OCI-LY1 (cell line): ENCODE measurements at regions not wholly inside any gene's neighbourhood (a gene's known extent, or its start where the extent isn't known, plus 50 kb on each side); places are given as distances from the start of the nearest gene placed in this dataset.

Experiments used
- EZH2 ChIP-seq: fragments of 200-600 bp; sonication (generic), shearing (Covaris generic); IDR thresholded peaks from 2 replicates; pipeline ENCODE4 v1.8.0; 2017; ENCODE audit warnings: borderline replicate concordance, mixed run types, mild to moderate bottlenecking, antibody characterized with exemption, low read length, moderate library complexity, mixed read lengths
- TF ChIP-seq, protein P1 (sequence below): fragments of 200-600 bp; sonication (generic), shearing (Covaris generic); IDR thresholded peaks from 2 replicates; pipeline ENCODE4 v1.5.1; 2017; ENCODE audit warnings: mild to moderate bottlenecking, antibody characterized with exemption, low read length, moderate library complexity, mixed read lengths

DNA sequence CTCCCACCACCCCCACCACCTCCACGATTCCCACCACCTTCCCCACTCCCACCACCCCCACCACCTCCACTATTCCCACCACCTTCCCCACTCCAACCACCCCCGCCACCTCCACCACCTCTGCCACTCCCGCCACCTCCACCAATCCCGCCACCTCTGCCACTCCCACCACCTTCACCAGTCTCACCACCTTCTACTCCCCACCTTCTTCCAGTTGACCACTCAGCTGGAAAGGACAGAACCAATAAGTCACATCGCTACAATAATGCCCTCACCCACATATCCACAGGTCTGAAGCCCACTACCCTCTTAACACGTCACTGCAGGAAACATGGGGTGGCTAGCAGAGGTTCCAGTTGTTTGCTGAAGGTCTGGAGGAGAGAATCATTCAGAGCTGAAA is 93.5 kb upstream of the PAX2 start:
- TF ChIP-seq, protein P1, sequence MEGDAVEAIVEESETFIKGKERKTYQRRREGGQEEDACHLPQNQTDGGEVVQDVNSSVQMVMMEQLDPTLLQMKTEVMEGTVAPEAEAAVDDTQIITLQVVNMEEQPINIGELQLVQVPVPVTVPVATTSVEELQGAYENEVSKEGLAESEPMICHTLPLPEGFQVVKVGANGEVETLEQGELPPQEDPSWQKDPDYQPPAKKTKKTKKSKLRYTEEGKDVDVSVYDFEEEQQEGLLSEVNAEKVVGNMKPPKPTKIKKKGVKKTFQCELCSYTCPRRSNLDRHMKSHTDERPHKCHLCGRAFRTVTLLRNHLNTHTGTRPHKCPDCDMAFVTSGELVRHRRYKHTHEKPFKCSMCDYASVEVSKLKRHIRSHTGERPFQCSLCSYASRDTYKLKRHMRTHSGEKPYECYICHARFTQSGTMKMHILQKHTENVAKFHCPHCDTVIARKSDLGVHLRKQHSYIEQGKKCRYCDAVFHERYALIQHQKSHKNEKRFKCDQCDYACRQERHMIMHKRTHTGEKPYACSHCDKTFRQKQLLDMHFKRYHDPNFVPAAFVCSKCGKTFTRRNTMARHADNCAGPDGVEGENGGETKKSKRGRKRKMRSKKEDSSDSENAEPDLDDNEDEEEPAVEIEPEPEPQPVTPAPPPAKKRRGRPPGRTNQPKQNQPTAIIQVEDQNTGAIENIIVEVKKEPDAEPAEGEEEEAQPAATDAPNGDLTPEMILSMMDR, result no peak
- TF ChIP-seq EZH2, result no peak
